ENCODE measurements at regions not wholly inside any gene's neighbourhood (a gene's known extent, or its start where the extent isn't known, plus 50 kb on each side); places are given as distances from the start of the nearest gene placed in this dataset.

- Histone ChIP-seq H3K27me3 (ENCODE audit: control insufficient read depth in 2 of 2, insufficient read depth in 2 of 2, low read length in 2 of 2) (no peaks in the 10 kb centered on the region), H3K4me2 (ENCODE audit: insufficient read depth, low read length) (no peak overlapping the region), H3K36me3 (ENCODE audit: control insufficient read depth in 2 of 2, extremely low read depth in 1 of 2, insufficient read depth in 2 of 2, low read length in 2 of 2) (no peaks in the 10 kb centered on the region), H3K9me3 (replicated peaks; ENCODE audit: control insufficient read depth, insufficient read depth, low read length) (peaks cover 5% of the 10 kb centered on the region), H2AFZ (ENCODE audit: low read depth, low read length) (no peak overlapping the region), H3K9me1 (replicated peaks; ENCODE audit: control insufficient read depth, extremely low read depth, insufficient read depth, low read length) (no peaks in the 10 kb centered on the region), H3K79me2 (ENCODE audit: control insufficient read depth, insufficient read depth, low read length) (no peaks in the 10 kb centered on the region), H3K4me3 (replicated peaks in 1 of 3; ENCODE audit: insufficient read depth in 1 of 3, low read depth in 1 of 3, low read length in 3 of 3) (no peak overlapping the region), H3K9ac (replicated peaks; ENCODE audit: extremely low read depth, insufficient read depth, low read length) (no peak overlapping the region), H4K20me1 (replicated peaks; ENCODE audit: control insufficient read depth, extremely low read depth, insufficient read depth, low read length) (no peaks in the 10 kb centered on the region), H3K4me1 (ENCODE audit: control insufficient read depth, extremely low read depth, insufficient read depth, low read length) (no peaks in the 10 kb centered on the region), H3K27ac (ENCODE audit: insufficient read depth, low read depth, low read length) (no peak overlapping the region)
- DNase-seq (ENCODE audit: low read depth, low spot score) (no peak), FAIRE-seq (no peak)
- TF ChIP-seq GATA2 (IDR thresholded peaks at IDR 0.05; ENCODE audit: insufficient read depth, insufficient read length, low read depth, low read length): no peak
- TF ChIP-seq POLR2AphosphoS5 (IDR thresholded peaks at IDR 0.05; ENCODE audit: insufficient read depth, low read depth, low read length): no peak
- no peak for TF ChIP-seq MAX (IDR thresholded peaks at IDR 0.05; ENCODE audit: insufficient read depth, insufficient read length)
- no peak for TF ChIP-seq MYC (IDR thresholded peaks at IDR 0.05; ENCODE audit: low read depth, low read length)
- no peak for TF ChIP-seq FOS (IDR thresholded peaks at IDR 0.05; ENCODE audit: borderline replicate concordance, insufficient read depth, low read length)
- POLR2A ChIA-PET: no interaction called here
- BruUV-seq (replicated peaks): no TSS peak
- dilution Hi-C loops (cut with MboI; ENCODE audit: extremely low pct_ligation_motif_present, low sequenced_read_pairs): loop anchor here (25.0 kb wide), 1 partner anchor 154 kb away; no protein-coding TSS in a partner anchor
- intact Hi-C loops (cut with micrococcal nuclease): no loop called here
- CTCF ChIA-PET: no interaction called here
These were observed 113.5 kb downstream of the HTR5A start for GRCh38 chr7:155183655-155184054.

GRCh38 chr7:155184923-155185322, 112.8 kb upstream of the INSIG1 start:
- no peaks in the 10 kb centered on the region for H4K20me1 ChIP-seq (replicated peaks; ENCODE audit: control insufficient read depth, extremely low read depth, insufficient read depth, low read length)
- H3K4me2 ChIP-seq (ENCODE audit: insufficient read depth, low read length): no peak overlapping the region
- no peaks in the 10 kb centered on the region for H3K27me3 ChIP-seq (ENCODE audit: control insufficient read depth in 2 of 2, insufficient read depth in 2 of 2, low read length in 2 of 2)
- TF ChIP-seq GATA2 (IDR thresholded peaks at IDR 0.05; ENCODE audit: insufficient read depth, insufficient read length, low read depth, low read length) (no peak), POLR2AphosphoS5 (IDR thresholded peaks at IDR 0.05; ENCODE audit: insufficient read depth, low read depth, low read length) (no peak), JUN (IDR thresholded peaks at IDR 0.05; ENCODE audit: borderline replicate concordance, insufficient read depth, insufficient read length, low read depth) (no peak), CTCF (IDR thresholded peaks at IDR 0.05; ENCODE audit: extremely low read depth in 1 of 2, insufficient read depth in 1 of 2, low read depth in 1 of 2, low read length in 2 of 2) (no peak), FOS (IDR thresholded peaks at IDR 0.05; ENCODE audit: borderline replicate concordance, insufficient read depth, low read length) (no peak), MYC (IDR thresholded peaks at IDR 0.05; ENCODE audit: low read depth, low read length) (no peak), EZH2 (IDR thresholded peaks at IDR 0.05; ENCODE audit: borderline replicate concordance, low read depth, low read length, severe bottlenecking) (no peak), MAX (IDR thresholded peaks at IDR 0.05; ENCODE audit: insufficient read depth, insufficient read length) (no peak), POLR2A (IDR thresholded peaks at IDR 0.05; ENCODE audit: low read depth, low read length) (no peak)
- DNase-seq (ENCODE audit: low read depth, low spot score) (no peak), FAIRE-seq (no peak)
- H3K36me3 ChIP-seq (ENCODE audit: control insufficient read depth in 2 of 2, extremely low read depth in 1 of 2, insufficient read depth in 2 of 2, low read length in 2 of 2): no peaks in the 10 kb centered on the region
- H3K9ac ChIP-seq (replicated peaks; ENCODE audit: extremely low read depth, insufficient read depth, low read length): no peak overlapping the region
- H3K9me1 ChIP-seq (replicated peaks; ENCODE audit: control insufficient read depth, extremely low read depth, insufficient read depth, low read length): no peaks in the 10 kb centered on the region
- no TSS peak for BruUV-seq (replicated peaks)
- CTCF ChIA-PET: no interaction called here
- no peaks in the 10 kb centered on the region for H3K79me2 ChIP-seq (ENCODE audit: control insufficient read depth, insufficient read depth, low read length)
- no peaks in the 10 kb centered on the region for H3K4me1 ChIP-seq (ENCODE audit: control insufficient read depth, extremely low read depth, insufficient read depth, low read length)
- POLR2A ChIA-PET: no interaction called here
- H3K9me3 ChIP-seq (replicated peaks; ENCODE audit: control insufficient read depth, insufficient read depth, low read length): peaks cover 5% of the 10 kb centered on the region
- no peak overlapping the region for H2AFZ ChIP-seq (ENCODE audit: low read depth, low read length)
- H3K4me3 ChIP-seq (replicated peaks in 1 of 3; ENCODE audit: insufficient read depth in 1 of 3, low read depth in 1 of 3, low read length in 3 of 3): no peak overlapping the region
- dilution Hi-C loops (cut with MboI; ENCODE audit: extremely low pct_ligation_motif_present, low sequenced_read_pairs): loop anchor here (25.0 kb wide), 1 partner anchor 152 kb away; no protein-coding TSS in a partner anchor
- H3K27ac ChIP-seq (ENCODE audit: insufficient read depth, low read depth, low read length): no peak overlapping the region
- intact Hi-C loops (cut with micrococcal nuclease): no loop called here
